IMR-90 (cell line): ENCODE measurements at regions not wholly inside any gene's neighbourhood (a gene's known extent, or its start where the extent isn't known, plus 50 kb on each side); places are given as distances from the start of the nearest gene placed in this dataset.

Experiments
- ATAC-seq: fragments of 200-7000 bp; cut with Tn5 transposase; 2 replicates; pipeline ENCODE4 v1.9.1; 2020; ENCODE audit warnings: low read depth, mild to moderate bottlenecking, moderate library complexity
- BruUV-seq: library from RNA; stranded (reverse); fragments of 400-500 nt; replicated peaks from 2 replicates; lab custom pipeline; 2021; lab: Mats Ljungman, UMichigan
- CTCF ChIA-PET: fragments of 300-600 bp; formaldehyde crosslinking; extraction: SDS; loops from one replicate; lab custom pipeline; 2021; ENCODE audit warnings: antibody characterized with exemption; lab: Yijun Ruan, JAX
- POLR2A ChIA-PET: fragments of 300-600 bp; sonication (Branson Sonifier 250); formaldehyde crosslinking; loops from one replicate; lab custom pipeline; 2022; ENCODE audit warnings: antibody characterized with exemption; ENCODE audit not compliant: unreplicated experiment; lab: Charles Lee
- DNase-seq: peaks from one replicate; pipeline ENCODE4 v3.0.0; 2013
- H2AFZ ChIP-seq: replicated peaks from 2 replicates; pipeline ENCODE3; 2013; ENCODE audit warnings: low read length, mild to moderate bottlenecking; ENCODE audit not compliant: poor library complexity
- H2AK5ac ChIP-seq: 2 replicates; pipeline ENCODE4 v1.6.1; 2013; ENCODE audit warnings: low read depth, low read length, inconsistent platforms
- H2AK9ac ChIP-seq: replicated peaks from 2 replicates; pipeline ENCODE3; 2013; ENCODE audit warnings: mild to moderate bottlenecking, low read depth, low read length, moderate library complexity; ENCODE audit not compliant: poor library complexity
- H2BK120ac ChIP-seq: 2 replicates; pipeline ENCODE4 v1.6.1; 2013; ENCODE audit warnings: low read depth, low read length, inconsistent platforms
- H2BK15ac ChIP-seq: 3 replicates; pipeline ENCODE4 v1.6.1; 2013; ENCODE audit warnings: low read depth, low read length, inconsistent platforms
- H2BK20ac ChIP-seq: 2 replicates; pipeline ENCODE4 v1.6.1; 2013; ENCODE audit warnings: low read depth, mild to moderate bottlenecking, inconsistent platforms, low read length, moderate library complexity
- H2BK5ac ChIP-seq: 2 replicates; pipeline ENCODE4 v1.6.1; 2013; ENCODE audit warnings: mild to moderate bottlenecking, low read depth, low read length, inconsistent platforms; ENCODE audit not compliant: poor library complexity, severe bottlenecking
- H3K14ac ChIP-seq: replicated peaks from 2 replicates; pipeline ENCODE4 v1.6.1; 2013; ENCODE audit warnings: low read depth, low read length, inconsistent platforms
- H3K18ac ChIP-seq: 2 replicates; pipeline ENCODE4 v1.6.1; 2013; ENCODE audit warnings: low read depth, low read length, control low read depth
- H3K23ac ChIP-seq: 2 replicates; pipeline ENCODE4 v1.6.1; 2013; ENCODE audit warnings: low read depth, low read length, inconsistent platforms
- H3K27ac ChIP-seq: 2 replicates; pipeline ENCODE4 v1.5.1; 2013; ENCODE audit warnings: mild to moderate bottlenecking, control low read depth, low read length; ENCODE audit not compliant: insufficient read depth
- H3K27me3 ChIP-seq: 2 replicates; pipeline ENCODE4 v1.6.1; 2013; ENCODE audit warnings: low read length; ENCODE audit not compliant: control insufficient read depth, insufficient read depth
- H3K36me3 ChIP-seq: 2 replicates; pipeline ENCODE4 v1.6.1; 2013; ENCODE audit warnings: low read length, mixed read lengths; ENCODE audit not compliant: control insufficient read depth, insufficient read depth
- H3K4ac ChIP-seq: 2 replicates; pipeline ENCODE4 v1.6.1; 2013; ENCODE audit warnings: low read depth, low read length, inconsistent platforms
- H3K4me1 ChIP-seq: 2 replicates; pipeline ENCODE4 v1.6.1; 2013; ENCODE audit warnings: low read length, mixed read lengths; ENCODE audit not compliant: control insufficient read depth, insufficient read depth
- H3K4me2 ChIP-seq: 2 replicates; pipeline ENCODE4 v1.6.1; 2013; ENCODE audit warnings: low read depth, mild to moderate bottlenecking, control low read depth, low read length, moderate library complexity
- H3K4me3 ChIP-seq: 2 replicates; pipeline ENCODE4 v1.5.1; 2013; ENCODE audit warnings: low read depth, mild to moderate bottlenecking, control low read depth, low read length, moderate library complexity; ENCODE audit not compliant: insufficient read depth
- H3K56ac ChIP-seq: 2 replicates; pipeline ENCODE4 v1.6.1; 2013; ENCODE audit warnings: low read length, inconsistent platforms; ENCODE audit not compliant: insufficient read depth; ENCODE audit errors: extremely low read depth
- H3K79me1 ChIP-seq, 2 experiments: 2 replicates each; pipeline ENCODE4 v1.6.1; 2013; ENCODE audit warnings: low read length in 2 of 2, inconsistent platforms in 1 of 2, low read depth in 1 of 2
- H3K9ac ChIP-seq: 2 replicates; pipeline ENCODE4 v1.6.1; 2013; ENCODE audit warnings: low read depth, low read length, control low read depth
- H3K9me1 ChIP-seq: 2 replicates; pipeline ENCODE4 v1.6.1; 2013; ENCODE audit warnings: low read length, inconsistent platforms; ENCODE audit not compliant: insufficient read depth
- H3K9me3 ChIP-seq: 2 replicates; pipeline ENCODE4 v1.6.1; 2013; ENCODE audit warnings: low read length; ENCODE audit not compliant: control insufficient read depth, insufficient read depth
- H4K20me1 ChIP-seq: 2 replicates; pipeline ENCODE4 v1.6.1; 2013; ENCODE audit warnings: low read length, inconsistent platforms; ENCODE audit not compliant: insufficient read depth
- H4K5ac ChIP-seq: 2 replicates; pipeline ENCODE4 v1.6.1; 2013; ENCODE audit warnings: mild to moderate bottlenecking, low read depth, low read length, control low read depth
- H4K8ac ChIP-seq, 2 experiments: 2 replicates each; pipeline ENCODE4 v1.6.1; 2013; ENCODE audit warnings: low read depth in 2 of 2, low read length in 2 of 2, control low read depth in 1 of 2, inconsistent platforms in 1 of 2
- H4K91ac ChIP-seq: 2 replicates; pipeline ENCODE4 v1.6.1; 2013; ENCODE audit warnings: low read depth, low read length, inconsistent platforms; ENCODE audit not compliant: insufficient read depth
- SMC3 ChIP-seq: fragments of 150-350 bp; IDR thresholded peaks from 2 replicates; pipeline ENCODE4 v1.6.1; 2016; ENCODE audit warnings: low read depth, mild to moderate bottlenecking, antibody characterized with exemption, low read length, moderate library complexity
- WGBS, 2 experiments: methylation state at CpG; one replicate each; pipeline versions ENCODE4 v1.1.5 to v1.1.7; 2013; ENCODE audit warnings: missing lambda C conversion rate in 2 of 2; ENCODE audit not compliant: insufficient read length in 1 of 2; ENCODE audit errors: extremely low coverage in 2 of 2; 5-methylcytosine and 5-hydroxymethylcytosine counted together
- dilution Hi-C: fragments of 300-500 bp; cut with HindIII; formaldehyde crosslinking; loops from one replicate; pipeline ENCODE4 v1.14.3; 2018; ENCODE audit warnings: low sequenced_read_pairs; ENCODE audit not compliant: unreplicated experiment
- in situ Hi-C: fragments of 300-500 bp; cut with MboI; formaldehyde crosslinking; loops from 3 replicates; pipeline ENCODE4 v1.14.3; 2019; ENCODE audit warnings: low sequenced_read_pairs, inconsistent platforms, mixed read lengths
- intact Hi-C: fragments of 100-400 bp; cut with micrococcal nuclease; formaldehyde crosslinking; loops from 2 replicates; pipeline ENCODE4 v1.10.0; 2022
- TF ChIP-seq, protein P1 (sequence below): conservative IDR thresholded peaks from 2 replicates; pipeline ENCODE4 v1.5.1; 2012; ENCODE audit warnings: mild to moderate bottlenecking, low read depth, low read length, improper control_type of control experiment

DNA sequence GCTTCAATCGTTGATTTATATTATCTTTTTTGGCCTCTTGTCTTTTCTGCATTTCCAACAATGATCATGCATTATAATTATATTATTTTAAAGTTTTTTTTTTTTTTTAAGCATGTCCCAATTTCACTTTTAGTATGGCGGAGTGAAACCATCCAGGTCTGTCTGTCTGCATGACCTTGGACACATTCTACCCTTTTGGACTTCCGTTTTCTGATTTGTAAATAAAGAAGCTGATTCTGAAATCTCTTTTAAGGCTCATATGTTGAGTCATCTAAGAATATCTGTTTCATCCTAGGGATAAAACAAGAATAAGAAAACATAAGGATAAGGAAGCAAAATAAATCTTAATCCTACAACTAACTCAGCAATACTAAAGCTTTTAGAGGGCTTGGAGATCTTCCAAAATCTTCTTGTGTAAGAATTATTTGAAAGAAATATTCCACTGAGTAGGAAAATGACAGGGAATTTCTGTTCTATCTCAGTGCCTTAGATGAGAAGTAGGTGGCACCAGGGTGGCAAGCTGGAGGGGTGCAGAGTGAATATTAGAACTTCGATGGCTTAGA, 195.7 kb upstream of the TOX3 start:
- ATAC-seq (no peak), DNase-seq (no peak)
- H3K9me1 ChIP-seq, result no peaks in the 10 kb centered on the region
- no peak overlapping the region for H4K8ac ChIP-seq
- no peak overlapping the region for H3K4me3 ChIP-seq
- no peaks in the 10 kb centered on the region for H3K4me1 ChIP-seq
- H2BK15ac ChIP-seq, result no peak overlapping the region
- no peak overlapping the region for H2BK5ac ChIP-seq
- dilution Hi-C loops, result no loop called here
- H3K9ac ChIP-seq, result no peak overlapping the region
- H3K4ac ChIP-seq, result no peak overlapping the region
- peaks cover 3% of the 10 kb centered on the region for H3K9me3 ChIP-seq
- no peak overlapping the region for H2BK20ac ChIP-seq
- H3K18ac ChIP-seq, result no peak overlapping the region
- H3K27ac ChIP-seq, result no peak overlapping the region
- H2AK5ac ChIP-seq, result no peak overlapping the region
- H2AFZ ChIP-seq, result no peak overlapping the region
- no peak overlapping the region for H3K4me2 ChIP-seq
- H3K36me3 ChIP-seq, result no peaks in the 10 kb centered on the region
- H4K91ac ChIP-seq, result no peak overlapping the region
- no peak overlapping the region for H3K14ac ChIP-seq
- no peak overlapping the region for H2BK120ac ChIP-seq
- H4K20me1 ChIP-seq, result no peaks in the 10 kb centered on the region
- no peak overlapping the region for H3K56ac ChIP-seq
- no peaks in the 10 kb centered on the region for H3K79me1 ChIP-seq
- no peak overlapping the region for H3K23ac ChIP-seq
- in situ Hi-C loops, result no loop called here
- no TSS peak for BruUV-seq
- no peaks in the 10 kb centered on the region for H3K27me3 ChIP-seq
- intact Hi-C loops, result no loop called here
- no peak overlapping the region for H2AK9ac ChIP-seq
- ChIA-PET CTCF (no interaction called here), POLR2A (no interaction called here)
- TF ChIP-seq, protein P1, sequence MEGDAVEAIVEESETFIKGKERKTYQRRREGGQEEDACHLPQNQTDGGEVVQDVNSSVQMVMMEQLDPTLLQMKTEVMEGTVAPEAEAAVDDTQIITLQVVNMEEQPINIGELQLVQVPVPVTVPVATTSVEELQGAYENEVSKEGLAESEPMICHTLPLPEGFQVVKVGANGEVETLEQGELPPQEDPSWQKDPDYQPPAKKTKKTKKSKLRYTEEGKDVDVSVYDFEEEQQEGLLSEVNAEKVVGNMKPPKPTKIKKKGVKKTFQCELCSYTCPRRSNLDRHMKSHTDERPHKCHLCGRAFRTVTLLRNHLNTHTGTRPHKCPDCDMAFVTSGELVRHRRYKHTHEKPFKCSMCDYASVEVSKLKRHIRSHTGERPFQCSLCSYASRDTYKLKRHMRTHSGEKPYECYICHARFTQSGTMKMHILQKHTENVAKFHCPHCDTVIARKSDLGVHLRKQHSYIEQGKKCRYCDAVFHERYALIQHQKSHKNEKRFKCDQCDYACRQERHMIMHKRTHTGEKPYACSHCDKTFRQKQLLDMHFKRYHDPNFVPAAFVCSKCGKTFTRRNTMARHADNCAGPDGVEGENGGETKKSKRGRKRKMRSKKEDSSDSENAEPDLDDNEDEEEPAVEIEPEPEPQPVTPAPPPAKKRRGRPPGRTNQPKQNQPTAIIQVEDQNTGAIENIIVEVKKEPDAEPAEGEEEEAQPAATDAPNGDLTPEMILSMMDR, result no peak
- TF ChIP-seq SMC3, result no peak
- H4K5ac ChIP-seq, result no peak overlapping the region
- WGBS, 2 experiments, result no CpG with 5 or more reads among the region's 4 CpGs
